Tibial nerve (tissue), 4 donors: ENCODE measurements at regions not wholly inside any gene's neighbourhood (a gene's known extent, or its start where the extent isn't known, plus 50 kb on each side); places are given as distances from the start of the nearest gene placed in this dataset.

Experiments
- DNase-seq, 2 donors: peaks; one replicate each; pipeline ENCODE4 v3.0.0-alpha.2; 2019; ENCODE audit warnings: low spot score in 2 of 2
- H3K27ac ChIP-seq, 4 donors: fragments of 200-600 bp; sonication (generic) in 3 of 4; one replicate each; pipeline ENCODE4 v1.5.1; 2017 to 2019; ENCODE audit warnings: mild to moderate bottlenecking in 1 of 4
- H3K27me3 ChIP-seq, 2 donors: fragments of 200-600 bp; sonication (generic) in 1 of 2; one replicate each; pipeline versions ENCODE4 v1.5.1 to v1.6.0; 2017 to 2019
- H3K36me3 ChIP-seq, 3 donors: fragments of 200-600 bp; sonication (generic); one replicate each; pipeline ENCODE4 v1.5.1; 2018 to 2019
- H3K4me1 ChIP-seq, 4 donors: fragments of 200-600 bp; sonication (generic) in 3 of 4; one replicate each; pipeline ENCODE4 v1.5.1; 2017 to 2019
- H3K4me3 ChIP-seq, 4 donors: fragments of 200-600 bp; sonication (generic) in 3 of 4; one replicate each; pipeline ENCODE4 v1.5.1; 2017 to 2019; ENCODE audit warnings: mild to moderate bottlenecking in 1 of 4, moderate library complexity in 1 of 4
- H3K9me3 ChIP-seq, 4 donors: fragments of 200-600 bp; sonication (generic) in 3 of 4; one replicate each; pipeline ENCODE4 v1.5.1; 2017 to 2019
- EP300 ChIP-seq, 2 donors: sonication (generic); formaldehyde crosslinking; IDR thresholded peaks; one replicate each; pipeline ENCODE4 v1.6.1; 2017; ENCODE audit warnings: antibody characterized with exemption in 2 of 2, mild to moderate bottlenecking in 1 of 2
- POLR2A ChIP-seq, 2 donors: fragments of 450-650 bp; IDR thresholded peaks; one replicate each; pipeline ENCODE4 v1.6.1; 2017; ENCODE audit warnings: antibody characterized with exemption in 2 of 2, mild to moderate bottlenecking in 2 of 2, moderate library complexity in 2 of 2
- WGBS, 2 donors: methylation state at CpG; one replicate each; pipeline ENCODE4 v1.1.5; 2018; 5-methylcytosine and 5-hydroxymethylcytosine counted together
- TF ChIP-seq, protein P1 (sequence below), 5 experiments: fragments of 200-600 bp in 3 of 5; fragments of 450-650 bp in 2 of 5; sonication (generic) in 3 of 5; IDR thresholded peaks; one replicate each; pipeline ENCODE4 v1.5.1; 2016 to 2019; ENCODE audit warnings: antibody characterized with exemption in 5 of 5, mild to moderate bottlenecking in 3 of 5, moderate library complexity in 2 of 5

DNA sequence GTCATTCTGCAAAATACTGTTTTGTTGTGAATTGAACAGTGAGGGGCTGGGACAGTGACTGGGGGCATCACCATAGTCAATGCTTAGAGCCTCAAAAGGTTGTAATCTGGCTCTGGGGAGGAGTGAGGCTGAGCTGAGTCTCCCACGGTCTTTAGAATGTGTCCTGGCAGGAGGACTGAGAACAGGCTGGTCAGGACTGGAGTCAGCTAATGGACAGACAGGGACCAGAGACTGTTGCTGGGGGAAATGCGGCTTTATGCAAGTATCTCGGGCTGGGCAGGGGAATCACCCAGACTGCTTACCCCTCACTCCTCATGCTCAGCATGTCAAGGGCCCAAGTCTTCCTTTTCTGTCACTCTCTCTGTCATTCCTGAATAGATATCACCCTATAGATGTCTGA, 346.5 kb downstream of the TYW1 start:
- TF ChIP-seq POLR2A (IDR thresholded peaks at IDR 0.05) (no peak), EP300 (IDR thresholded peaks at IDR 0.05) (no peak)
- TF ChIP-seq, protein P1, sequence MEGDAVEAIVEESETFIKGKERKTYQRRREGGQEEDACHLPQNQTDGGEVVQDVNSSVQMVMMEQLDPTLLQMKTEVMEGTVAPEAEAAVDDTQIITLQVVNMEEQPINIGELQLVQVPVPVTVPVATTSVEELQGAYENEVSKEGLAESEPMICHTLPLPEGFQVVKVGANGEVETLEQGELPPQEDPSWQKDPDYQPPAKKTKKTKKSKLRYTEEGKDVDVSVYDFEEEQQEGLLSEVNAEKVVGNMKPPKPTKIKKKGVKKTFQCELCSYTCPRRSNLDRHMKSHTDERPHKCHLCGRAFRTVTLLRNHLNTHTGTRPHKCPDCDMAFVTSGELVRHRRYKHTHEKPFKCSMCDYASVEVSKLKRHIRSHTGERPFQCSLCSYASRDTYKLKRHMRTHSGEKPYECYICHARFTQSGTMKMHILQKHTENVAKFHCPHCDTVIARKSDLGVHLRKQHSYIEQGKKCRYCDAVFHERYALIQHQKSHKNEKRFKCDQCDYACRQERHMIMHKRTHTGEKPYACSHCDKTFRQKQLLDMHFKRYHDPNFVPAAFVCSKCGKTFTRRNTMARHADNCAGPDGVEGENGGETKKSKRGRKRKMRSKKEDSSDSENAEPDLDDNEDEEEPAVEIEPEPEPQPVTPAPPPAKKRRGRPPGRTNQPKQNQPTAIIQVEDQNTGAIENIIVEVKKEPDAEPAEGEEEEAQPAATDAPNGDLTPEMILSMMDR (IDR thresholded peaks at IDR 0.05) = no peak
- Histone ChIP-seq H3K4me3 (no peak overlapping the region), H3K4me1 (no peaks in the 10 kb centered on the region), H3K27me3 (no peaks in the 10 kb centered on the region), H3K27ac (no peak overlapping the region), H3K9me3 (peaks cover 0 to 19% (median 3%) of the 10 kb centered on the region in 4 donors), H3K36me3 (peaks cover 0 to 66% (median 0%) of the 10 kb centered on the region in 3 donors)
- 76 to 82% methylated on average over 3 of the region's 3 CpGs for WGBS, 2 donors
- DNase-seq = no peak

DNA sequence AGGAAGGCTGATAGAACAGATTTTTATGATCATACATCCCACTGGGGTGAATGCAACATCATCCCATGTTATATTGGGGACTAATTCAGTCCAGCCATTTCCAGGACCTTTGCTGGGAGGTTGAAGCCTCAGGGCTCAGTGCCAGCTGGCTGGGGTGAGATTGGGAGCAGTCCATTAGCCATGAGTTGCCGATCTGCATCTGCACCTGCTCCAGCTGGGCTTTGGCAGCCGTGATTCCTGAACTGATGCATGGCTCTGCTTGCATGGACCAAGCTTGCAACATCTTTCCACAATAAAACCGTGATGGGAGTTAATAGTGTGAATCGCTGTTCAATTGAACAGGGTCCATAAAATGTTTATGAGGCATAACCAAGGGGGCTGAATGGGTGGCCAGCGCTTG, 346.9 kb downstream of the TYW1 start:
- WGBS, 2 donors = 58 to 70% methylated on average over 5 of the region's 5 CpGs
- DNase-seq = no peak
- no peaks in the 10 kb centered on the region for H3K27me3 ChIP-seq
- H3K4me1 ChIP-seq = no peaks in the 10 kb centered on the region
- H3K4me3 ChIP-seq = no peak overlapping the region
- peaks cover 0 to 19% (median 3%) of the 10 kb centered on the region in 4 donors for H3K9me3 ChIP-seq
- H3K36me3 ChIP-seq = peaks cover 0 to 66% (median 0%) of the 10 kb centered on the region in 3 donors
- H3K27ac ChIP-seq = no peak overlapping the region
- TF ChIP-seq EP300 (IDR thresholded peaks at IDR 0.05) = no peak
- TF ChIP-seq, protein P1 (IDR thresholded peaks at IDR 0.05) = no peak
- TF ChIP-seq POLR2A (IDR thresholded peaks at IDR 0.05) = no peak

DNA sequence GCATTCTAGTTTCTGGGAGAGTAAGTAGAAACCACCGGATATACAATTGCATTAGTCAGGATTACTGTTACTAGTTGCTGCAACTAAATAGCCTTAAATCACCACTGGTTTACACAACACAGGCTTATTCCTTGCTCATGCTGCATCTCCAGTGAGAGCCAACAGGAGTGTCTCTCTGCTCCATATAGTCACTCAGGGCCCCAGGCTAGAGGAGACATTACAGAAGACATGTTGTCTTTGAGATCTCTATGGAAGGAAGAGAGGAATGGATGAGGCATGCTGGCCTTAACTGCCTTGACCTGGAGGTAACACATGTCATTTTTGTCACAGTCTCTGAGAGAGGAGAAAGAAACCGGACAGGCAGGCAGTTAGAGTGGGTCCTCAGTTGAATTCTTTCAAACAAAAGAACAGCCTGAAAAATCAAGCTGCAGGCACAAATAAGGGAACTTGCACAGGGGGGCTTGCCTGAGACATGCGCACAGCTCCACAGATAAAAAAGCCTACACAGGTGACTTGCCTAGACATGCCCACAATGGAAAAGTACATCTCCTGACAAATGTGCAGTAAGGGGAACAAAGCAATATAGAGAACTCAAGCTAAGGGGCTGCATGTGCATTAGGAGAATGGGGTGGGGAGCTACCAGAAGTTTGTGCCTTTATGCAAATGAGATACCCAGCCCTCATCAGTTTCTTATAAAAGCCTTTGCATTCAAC, 348.0 kb downstream of the TYW1 start:
- 74 to 83% methylated on average over 3 of the region's 3 CpGs for WGBS, 2 donors
- no peak overlapping the region for H3K27ac ChIP-seq
- H3K36me3 ChIP-seq = peaks cover 0 to 67% (median 0%) of the 10 kb centered on the region in 3 donors
- H3K27me3 ChIP-seq = no peaks in the 10 kb centered on the region
- no peak overlapping the region for H3K4me3 ChIP-seq
- TF ChIP-seq POLR2A (IDR thresholded peaks at IDR 0.05) (no peak), EP300 (IDR thresholded peaks at IDR 0.05) (no peak)
- TF ChIP-seq, protein P1 (IDR thresholded peaks at IDR 0.05) = no peak
- H3K4me1 ChIP-seq = no peaks in the 10 kb centered on the region
- H3K9me3 ChIP-seq = peaks cover 0 to 19% (median 3%) of the 10 kb centered on the region in 4 donors
- DNase-seq = no peak

DNA sequence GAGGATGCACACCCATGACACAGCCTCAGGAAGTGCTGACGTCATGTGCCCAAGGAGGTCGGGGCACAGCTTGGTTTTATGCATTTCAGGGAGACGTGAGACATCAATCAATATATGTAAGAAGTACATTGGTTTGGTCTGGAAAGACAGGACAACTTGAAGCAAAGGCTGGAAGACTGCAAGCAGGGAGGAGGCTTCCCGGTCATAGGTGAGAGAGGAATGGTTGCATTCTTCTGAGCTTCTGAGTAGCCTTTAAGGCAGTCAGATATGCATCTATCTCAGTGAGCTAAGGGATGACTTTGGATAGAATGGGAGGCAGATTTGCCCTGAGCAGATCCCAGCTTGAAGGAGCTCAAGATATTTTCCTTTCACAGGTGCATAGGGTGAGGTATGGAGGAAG, 349.5 kb downstream of the TYW1 start:
- H3K4me3 ChIP-seq = no peak overlapping the region
- DNase-seq = no peak
- peaks cover 0 to 54% (median 0%) of the 10 kb centered on the region in 3 donors for H3K36me3 ChIP-seq
- no peak overlapping the region for H3K27ac ChIP-seq
- TF ChIP-seq EP300 (IDR thresholded peaks at IDR 0.05) = no peak
- TF ChIP-seq, protein P1 (IDR thresholded peaks at IDR 0.05) = no peak
- TF ChIP-seq POLR2A (IDR thresholded peaks at IDR 0.05) = no peak
- 81 to 83% methylated on average over 4 of the region's 4 CpGs for WGBS, 2 donors
- H3K4me1 ChIP-seq = no peaks in the 10 kb centered on the region
- no peaks in the 10 kb centered on the region for H3K27me3 ChIP-seq
- H3K9me3 ChIP-seq = peaks cover 0 to 19% (median 3%) of the 10 kb centered on the region in 4 donors

DNA sequence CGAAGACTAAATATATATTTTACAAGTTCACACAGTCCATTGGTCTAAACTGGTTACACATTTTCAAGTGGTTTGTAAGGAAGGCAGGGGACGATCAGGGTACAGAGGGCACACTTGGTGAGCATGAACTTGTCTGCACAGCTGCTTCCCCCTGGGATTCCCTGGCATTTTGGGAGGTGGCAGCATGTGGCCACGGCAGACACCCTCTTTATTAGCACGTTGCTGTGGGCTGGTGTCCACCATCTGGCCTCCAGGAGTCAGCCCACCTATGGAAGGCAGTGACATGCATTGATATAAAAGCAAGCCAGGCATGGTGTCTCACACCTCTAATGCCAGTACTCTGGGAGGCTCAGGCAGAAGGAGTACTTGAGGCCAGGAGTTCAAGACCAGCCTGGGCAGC, 350.2 kb downstream of the TYW1 start:
- DNase-seq = no peak
- WGBS, 2 donors = 87 to 88% methylated on average over 4 of the region's 4 CpGs

More for the DNA sequence above, 350.2 kb downstream of the TYW1 start:
- Histone ChIP-seq H3K4me3 (no peak overlapping the region), H3K27me3 (no peaks in the 10 kb centered on the region), H3K36me3 (peaks cover 0 to 47% (median 0%) of the 10 kb centered on the region in 3 donors), H3K9me3 (peaks cover 0 to 19% (median 3%) of the 10 kb centered on the region in 4 donors), H3K4me1 (no peaks in the 10 kb centered on the region), H3K27ac (no peak overlapping the region)
- TF ChIP-seq POLR2A (IDR thresholded peaks at IDR 0.05) = no peak
- TF ChIP-seq EP300 (IDR thresholded peaks at IDR 0.05) = no peak
- TF ChIP-seq, protein P1 (IDR thresholded peaks at IDR 0.05) = no peak
